ENCODE measurements at regions not wholly inside any gene's neighbourhood (a gene's known extent, or its start where the extent isn't known, plus 50 kb on each side); places are given as distances from the start of the nearest gene placed in this dataset.

- Histone ChIP-seq H3K36me3 (no peaks in the 10 kb centered on the region), H3K4me1 (no peaks in the 10 kb centered on the region), H3K27ac (no peak overlapping the region), H3K4me3 (no peak overlapping the region), H3K27me3 (ENCODE audit: low read depth) (no peaks in the 10 kb centered on the region), H3K9me3 (peaks cover 6% of the 10 kb centered on the region)
- ATAC-seq (no peak), DNase-seq (no peak)
- intact Hi-C loops (cut with DNase I), result no loop called here
- TF ChIP-seq CTCF (IDR thresholded peaks at IDR 0.05), result no peak
These were observed 310.4 kb downstream of the SPRY1 start for GRCh38 chr4:123706973-123707372.

GRCh38 chr4:123708902-123709301 is 312.3 kb downstream of the SPRY1 start:
- no peaks in the 10 kb centered on the region for H3K27me3 ChIP-seq (ENCODE audit: low read depth)
- DNase-seq, result no peak
- no peak for TF ChIP-seq CTCF (IDR thresholded peaks at IDR 0.05)
- no peaks in the 10 kb centered on the region for H3K4me1 ChIP-seq
- intact Hi-C loops (cut with DNase I), result no loop called here
- no peak overlapping the region for H3K4me3 ChIP-seq
- H3K36me3 ChIP-seq, result no peaks in the 10 kb centered on the region
- ATAC-seq, result no peak
- H3K9me3 ChIP-seq, result peaks cover 6% of the 10 kb centered on the region
- H3K27ac ChIP-seq, result no peak overlapping the region

GRCh38 chr4:123709336-123709735 is 312.7 kb downstream of the SPRY1 start:
- H3K36me3 ChIP-seq, result no peaks in the 10 kb centered on the region
- intact Hi-C loops (cut with DNase I), result no loop called here
- no peak overlapping the region for H3K27ac ChIP-seq
- H3K4me3 ChIP-seq, result no peak overlapping the region
- peaks cover 6% of the 10 kb centered on the region for H3K9me3 ChIP-seq
- no peaks in the 10 kb centered on the region for H3K4me1 ChIP-seq
- H3K27me3 ChIP-seq (ENCODE audit: low read depth), result no peaks in the 10 kb centered on the region
- ATAC-seq (no peak), DNase-seq (no peak)
- TF ChIP-seq CTCF (IDR thresholded peaks at IDR 0.05), result no peak

GRCh38 chr4:123731035-123731434 is 334.4 kb downstream of the SPRY1 start:
- no peaks in the 10 kb centered on the region for H3K36me3 ChIP-seq
- no peaks in the 10 kb centered on the region for H3K9me3 ChIP-seq
- H3K4me1 ChIP-seq, result no peaks in the 10 kb centered on the region
- no peaks in the 10 kb centered on the region for H3K27me3 ChIP-seq (ENCODE audit: low read depth)
- intact Hi-C loops (cut with DNase I), result no loop called here
- no peak overlapping the region for H3K4me3 ChIP-seq
- no peak overlapping the region for H3K27ac ChIP-seq
- no peak for ATAC-seq
- DNase-seq, result no peak
- no peak for TF ChIP-seq CTCF (IDR thresholded peaks at IDR 0.05)

GRCh38 chr4:123737156-123737555 is 340.6 kb downstream of the SPRY1 start:
- Histone ChIP-seq H3K4me1 (peaks cover 4% of the 10 kb centered on the region), H3K27me3 (ENCODE audit: low read depth) (no peaks in the 10 kb centered on the region), H3K36me3 (no peaks in the 10 kb centered on the region), H3K27ac (no peak overlapping the region), H3K9me3 (no peaks in the 10 kb centered on the region), H3K4me3 (no peak overlapping the region)
- intact Hi-C loops (cut with DNase I), result no loop called here
- no peak for DNase-seq
- no peak for TF ChIP-seq CTCF (IDR thresholded peaks at IDR 0.05)
- no peak for ATAC-seq

GRCh38 chr4:123739806-123740205 is 343.2 kb downstream of the SPRY1 start:
- no peak for DNase-seq
- H3K4me1 ChIP-seq, result peaks cover 20% of the 10 kb centered on the region
- no peaks in the 10 kb centered on the region for H3K27me3 ChIP-seq (ENCODE audit: low read depth)
- H3K36me3 ChIP-seq, result no peaks in the 10 kb centered on the region
- no peaks in the 10 kb centered on the region for H3K9me3 ChIP-seq
- no peak for ATAC-seq
- TF ChIP-seq CTCF (IDR thresholded peaks at IDR 0.05), result no peak
- intact Hi-C loops (cut with DNase I), result no loop called here
- H3K4me3 ChIP-seq, result no peak overlapping the region
- no peak overlapping the region for H3K27ac ChIP-seq

Data from lower lobe of right lung (tissue), 2 donors.